A673 (cell line): ENCODE measurements at regions not wholly inside any gene's neighbourhood (a gene's known extent, or its start where the extent isn't known, plus 50 kb on each side); places are given as distances from the start of the nearest gene placed in this dataset.

Experiments used
- CTCF ChIP-seq: fragments of 300-800, 200-600 bp; sonication (generic); conservative IDR thresholded peaks from 2 replicates; pipeline ENCODE4 v1.5.1; 2017; ENCODE audit warnings: low read depth, mild to moderate bottlenecking, antibody characterized with exemption, low read length, moderate library complexity, mixed read lengths
- EZH2 ChIP-seq: fragments of 200-600 bp; sonication (generic); IDR thresholded peaks from 2 replicates; pipeline ENCODE4 v1.6.1; 2017; ENCODE audit warnings: borderline replicate concordance, low read depth, mild to moderate bottlenecking, mixed read lengths, antibody characterized with exemption, low read length; ENCODE audit not compliant: poor library complexity, severe bottlenecking

- no peak for TF ChIP-seq CTCF
- no peak for TF ChIP-seq EZH2
These were observed 319.3 kb upstream of the B3GAT1 start for GRCh38 chr11:134731213-134731961.
